ENCODE measurements at regions not wholly inside any gene's neighbourhood (a gene's known extent, or its start where the extent isn't known, plus 50 kb on each side); places are given as distances from the start of the nearest gene placed in this dataset.

- TF ChIP-seq POLR2AphosphoS2 (conservative IDR thresholded peaks at IDR 0.05; ENCODE audit: low read length) (no peak), MAZ (IDR thresholded peaks at IDR 0.05; ENCODE audit: borderline replicate concordance, low read depth, low read length) (no peak), NPAS2 (CRISPR knock-in tag; IDR thresholded peaks at IDR 0.05; ENCODE audit: borderline replicate concordance) (no peak), HOXB13 (CRISPR knock-in tag; IDR thresholded peaks at IDR 0.05; ENCODE audit: low read depth) (no peak), SMC3 (IDR thresholded peaks at IDR 0.05) (no peak), FOSB (CRISPR knock-in tag; IDR thresholded peaks at IDR 0.05) (no peak), MAFK (IDR thresholded peaks at IDR 0.05; ENCODE audit: partially characterized antibody) (no peak), NFE2L2 (conservative IDR thresholded peaks at IDR 0.05; ENCODE audit: low read length) (no peak), FOSL2 (IDR thresholded peaks at IDR 0.05) (no peak), FOSL2 (CRISPR knock-in tag; IDR thresholded peaks at IDR 0.05) (no peak), CHD2 (IDR thresholded peaks at IDR 0.05; ENCODE audit: low read length, partially characterized antibody) (no peak)
- TF ChIP-seq, protein P1, sequence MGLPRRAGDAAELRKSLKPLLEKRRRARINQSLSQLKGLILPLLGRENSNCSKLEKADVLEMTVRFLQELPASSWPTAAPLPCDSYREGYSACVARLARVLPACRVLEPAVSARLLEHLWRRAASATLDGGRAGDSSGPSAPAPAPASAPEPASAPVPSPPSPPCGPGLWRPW (IDR thresholded peaks at IDR 0.05), result no peak
- TF ChIP-seq, protein P2, sequence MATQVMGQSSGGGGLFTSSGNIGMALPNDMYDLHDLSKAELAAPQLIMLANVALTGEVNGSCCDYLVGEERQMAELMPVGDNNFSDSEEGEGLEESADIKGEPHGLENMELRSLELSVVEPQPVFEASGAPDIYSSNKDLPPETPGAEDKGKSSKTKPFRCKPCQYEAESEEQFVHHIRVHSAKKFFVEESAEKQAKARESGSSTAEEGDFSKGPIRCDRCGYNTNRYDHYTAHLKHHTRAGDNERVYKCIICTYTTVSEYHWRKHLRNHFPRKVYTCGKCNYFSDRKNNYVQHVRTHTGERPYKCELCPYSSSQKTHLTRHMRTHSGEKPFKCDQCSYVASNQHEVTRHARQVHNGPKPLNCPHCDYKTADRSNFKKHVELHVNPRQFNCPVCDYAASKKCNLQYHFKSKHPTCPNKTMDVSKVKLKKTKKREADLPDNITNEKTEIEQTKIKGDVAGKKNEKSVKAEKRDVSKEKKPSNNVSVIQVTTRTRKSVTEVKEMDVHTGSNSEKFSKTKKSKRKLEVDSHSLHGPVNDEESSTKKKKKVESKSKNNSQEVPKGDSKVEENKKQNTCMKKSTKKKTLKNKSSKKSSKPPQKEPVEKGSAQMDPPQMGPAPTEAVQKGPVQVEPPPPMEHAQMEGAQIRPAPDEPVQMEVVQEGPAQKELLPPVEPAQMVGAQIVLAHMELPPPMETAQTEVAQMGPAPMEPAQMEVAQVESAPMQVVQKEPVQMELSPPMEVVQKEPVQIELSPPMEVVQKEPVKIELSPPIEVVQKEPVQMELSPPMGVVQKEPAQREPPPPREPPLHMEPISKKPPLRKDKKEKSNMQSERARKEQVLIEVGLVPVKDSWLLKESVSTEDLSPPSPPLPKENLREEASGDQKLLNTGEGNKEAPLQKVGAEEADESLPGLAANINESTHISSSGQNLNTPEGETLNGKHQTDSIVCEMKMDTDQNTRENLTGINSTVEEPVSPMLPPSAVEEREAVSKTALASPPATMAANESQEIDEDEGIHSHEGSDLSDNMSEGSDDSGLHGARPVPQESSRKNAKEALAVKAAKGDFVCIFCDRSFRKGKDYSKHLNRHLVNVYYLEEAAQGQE (IDR thresholded peaks at IDR 0.05), result no peak
- TF ChIP-seq, protein P3, sequence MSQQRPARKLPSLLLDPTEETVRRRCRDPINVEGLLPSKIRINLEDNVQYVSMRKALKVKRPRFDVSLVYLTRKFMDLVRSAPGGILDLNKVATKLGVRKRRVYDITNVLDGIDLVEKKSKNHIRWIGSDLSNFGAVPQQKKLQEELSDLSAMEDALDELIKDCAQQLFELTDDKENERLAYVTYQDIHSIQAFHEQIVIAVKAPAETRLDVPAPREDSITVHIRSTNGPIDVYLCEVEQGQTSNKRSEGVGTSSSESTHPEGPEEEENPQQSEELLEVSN (IDR thresholded peaks at IDR 0.05; ENCODE audit: borderline replicate concordance, low read depth), result no peak
- TF ChIP-seq, protein P4, sequence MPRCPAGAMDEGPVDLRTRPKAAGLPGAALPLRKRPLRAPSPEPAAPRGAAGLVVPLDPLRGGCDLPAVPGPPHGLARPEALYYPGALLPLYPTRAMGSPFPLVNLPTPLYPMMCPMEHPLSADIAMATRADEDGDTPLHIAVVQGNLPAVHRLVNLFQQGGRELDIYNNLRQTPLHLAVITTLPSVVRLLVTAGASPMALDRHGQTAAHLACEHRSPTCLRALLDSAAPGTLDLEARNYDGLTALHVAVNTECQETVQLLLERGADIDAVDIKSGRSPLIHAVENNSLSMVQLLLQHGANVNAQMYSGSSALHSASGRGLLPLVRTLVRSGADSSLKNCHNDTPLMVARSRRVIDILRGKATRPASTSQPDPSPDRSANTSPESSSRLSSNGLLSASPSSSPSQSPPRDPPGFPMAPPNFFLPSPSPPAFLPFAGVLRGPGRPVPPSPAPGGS (IDR thresholded peaks at IDR 0.05), result no peak
- TF ChIP-seq, protein P5, sequence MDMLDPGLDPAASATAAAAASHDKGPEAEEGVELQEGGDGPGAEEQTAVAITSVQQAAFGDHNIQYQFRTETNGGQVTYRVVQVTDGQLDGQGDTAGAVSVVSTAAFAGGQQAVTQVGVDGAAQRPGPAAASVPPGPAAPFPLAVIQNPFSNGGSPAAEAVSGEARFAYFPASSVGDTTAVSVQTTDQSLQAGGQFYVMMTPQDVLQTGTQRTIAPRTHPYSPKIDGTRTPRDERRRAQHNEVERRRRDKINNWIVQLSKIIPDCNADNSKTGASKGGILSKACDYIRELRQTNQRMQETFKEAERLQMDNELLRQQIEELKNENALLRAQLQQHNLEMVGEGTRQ (IDR thresholded peaks at IDR 0.05), result no peak
- ChIA-PET CTCF (interaction anchor here (0.8 to 1.3 kb wide), 3 partner anchors 10 to 120 kb away, joined by 3 to 4 read pairs (median 4); no protein-coding TSS in a partner anchor), POLR2A (no interaction called here)
- FAIRE-seq (no peak), ATAC-seq (no peak), DNase-seq (ENCODE audit: low read depth in 1 of 2, low spot score in 1 of 2) (no peak)
- no peak overlapping the region for H3K4me2 ChIP-seq
- H3K27ac ChIP-seq, result no peak overlapping the region
- no peaks in the 10 kb centered on the region for H3K9me3 ChIP-seq
- no peaks in the 10 kb centered on the region for H3K4me1 ChIP-seq
- no peak overlapping the region for H3K4me3 ChIP-seq
- 43% methylated on average over 11 of the region's 14 CpGs for WGBS (ENCODE audit: missing lambda C conversion rate)
Measured at GRCh38 chr16:86191663-86192062, 292.7 kb downstream of the IRF8 start.

- no peak for ATAC-seq
- Histone ChIP-seq H3K27ac (no peak overlapping the region), H3K4me3 (no peak overlapping the region), H3K4me2 (no peak overlapping the region), H3K9me3 (no peaks in the 10 kb centered on the region), H3K4me1 (no peaks in the 10 kb centered on the region)
- no peak for DNase-seq (ENCODE audit: low read depth in 1 of 2, low spot score in 1 of 2)
- FAIRE-seq, result no peak
- 41% methylated on average over 15 of the region's 15 CpGs for WGBS (ENCODE audit: missing lambda C conversion rate)
- POLR2A ChIA-PET, result no interaction called here
- CTCF ChIA-PET, result interaction anchor here (0.8 kb wide), 1 partner anchor 9 kb away, joined by 3 read pairs; no protein-coding TSS in a partner anchor
- TF ChIP-seq HEYL (CRISPR knock-in tag; IDR thresholded peaks at IDR 0.05) (no peak), EHMT2 (IDR thresholded peaks at IDR 0.05; ENCODE audit: low read depth) (no peak), TFCP2L1 (CRISPR knock-in tag; IDR thresholded peaks at IDR 0.05) (no peak), FOSL2 (IDR thresholded peaks at IDR 0.05) (no peak), FOSL2 (CRISPR knock-in tag; IDR thresholded peaks at IDR 0.05) (no peak), KDM1A (IDR thresholded peaks at IDR 0.05; ENCODE audit: low read depth) (no peak), ZNF302 (CRISPR knock-in tag; IDR thresholded peaks at IDR 0.05) (no peak), HOXB13 (CRISPR knock-in tag; IDR thresholded peaks at IDR 0.05; ENCODE audit: low read depth) (no peak), NPAS2 (CRISPR knock-in tag; IDR thresholded peaks at IDR 0.05; ENCODE audit: borderline replicate concordance) (no peak), HOXB5 (CRISPR knock-in tag; IDR thresholded peaks at IDR 0.05) (no peak)
Measured at GRCh38 chr16:86193528-86194193, 294.7 kb downstream of the IRF8 start.

Measured in A549 (cell line).